Skeletal muscle tissue (tissue), 3 donors: ENCODE measurements at regions not wholly inside any gene's neighbourhood (a gene's known extent, or its start where the extent isn't known, plus 50 kb on each side); places are given as distances from the start of the nearest gene placed in this dataset.
"Not testable (repeated sequence)": the region's sequence is repeated elsewhere in the genome, so short reads cannot be mapped to it uniquely, and the experiment has no call there.

Experiments
- H3K27ac ChIP-seq: one replicate; pipeline ENCODE4 v1.7.0; 2013; ENCODE audit warnings: mild to moderate bottlenecking, low read depth, low read length, inconsistent platforms
- H3K27me3 ChIP-seq, 3 donors: one replicate each; pipeline ENCODE4 v1.7.0; 2013; ENCODE audit warnings: low read length in 3 of 3; ENCODE audit not compliant: control insufficient read depth in 3 of 3, insufficient read depth in 3 of 3
- H3K36me3 ChIP-seq, 3 donors: one replicate each; pipeline ENCODE4 v1.7.0; 2013; ENCODE audit warnings: low read length in 3 of 3; ENCODE audit not compliant: control insufficient read depth in 3 of 3, insufficient read depth in 3 of 3
- H3K4me1 ChIP-seq, 3 donors: one replicate each; pipeline ENCODE4 v1.7.0; 2013; ENCODE audit warnings: low read length in 3 of 3, mild to moderate bottlenecking in 3 of 3; ENCODE audit not compliant: control insufficient read depth in 3 of 3, insufficient read depth in 3 of 3
- H3K4me3 ChIP-seq, 3 donors: one replicate each; pipeline ENCODE4 v1.7.0; 2013; ENCODE audit warnings: low read length in 3 of 3
- H3K9ac ChIP-seq, 3 donors: one replicate each; pipeline ENCODE4 v1.7.0; 2013; ENCODE audit warnings: low read length in 3 of 3, mild to moderate bottlenecking in 3 of 3, moderate library complexity in 2 of 3, low read depth in 1 of 3
- H3K9me3 ChIP-seq, 3 donors: one replicate each; pipeline ENCODE4 v1.7.0; 2013; ENCODE audit warnings: low read length in 3 of 3; ENCODE audit not compliant: control insufficient read depth in 3 of 3
- donor health status: Osteomylitis.

GRCh38 chr4:13918991-13919441 lies 291.5 kb upstream of the BOD1L1 start:
- Histone ChIP-seq H3K36me3 (no peaks in the 10 kb centered on the region), H3K9me3 (no peaks in the 10 kb centered on the region), H3K27me3 (peaks cover 0 to 3% (median 0%) of the 10 kb centered on the region in 3 donors), H3K27ac (peak overlapping the region; percentile 53), H3K9ac (no peak overlapping the region), H3K4me3 (no peak overlapping the region), H3K4me1 (peaks cover 0 to 4% (median 0%) of the 10 kb centered on the region in 3 donors)

- no peaks in the 10 kb centered on the region for H3K36me3 ChIP-seq
- H3K9ac ChIP-seq: no peak overlapping the region
- H3K27me3 ChIP-seq: peaks cover 0 to 2% (median 0%) of the 10 kb centered on the region in 3 donors
- peaks cover 0 to 4% (median 0%) of the 10 kb centered on the region in 3 donors for H3K4me1 ChIP-seq
- peak overlapping the region; percentile 33 for H3K27ac ChIP-seq
- H3K4me3 ChIP-seq: no peak overlapping the region
- H3K9me3 ChIP-seq: no peaks in the 10 kb centered on the region
Observed at GRCh38 chr4:13920111-13920875, 292.8 kb upstream of the BOD1L1 start.

- no peaks in the 10 kb centered on the region for H3K36me3 ChIP-seq
- peaks cover 0 to 4% (median 0%) of the 10 kb centered on the region in 3 donors for H3K4me1 ChIP-seq
- H3K9ac ChIP-seq: no peak overlapping the region
- no peak overlapping the region for H3K4me3 ChIP-seq
- no peaks in the 10 kb centered on the region for H3K27me3 ChIP-seq
- H3K27ac ChIP-seq: no peak overlapping the region
- no peaks in the 10 kb centered on the region for H3K9me3 ChIP-seq
Observed at GRCh38 chr4:13920901-13921300, 293.4 kb upstream of the BOD1L1 start.

- Histone ChIP-seq H3K27ac (no peak overlapping the region), H3K4me1 (peaks cover 0 to 4% (median 0%) of the 10 kb centered on the region in 3 donors), H3K4me3 (no peak overlapping the region), H3K9ac (no peak overlapping the region), H3K36me3 (no peaks in the 10 kb centered on the region), H3K27me3 (no peaks in the 10 kb centered on the region), H3K9me3 (no peaks in the 10 kb centered on the region)
Observed at GRCh38 chr4:13921805-13922204, 294.3 kb upstream of the BOD1L1 start.

GRCh38 chr4:13922459-13922858 lies 294.9 kb upstream of the BOD1L1 start:
- Histone ChIP-seq H3K4me3 (no peak overlapping the region), H3K9ac (no peak overlapping the region), H3K9me3 (peaks cover 0 to under 1% (median 0%) of the 10 kb centered on the region in 3 donors), H3K4me1 (peaks cover 0 to 4% (median 0%) of the 10 kb centered on the region in 3 donors), H3K27me3 (no peaks in the 10 kb centered on the region), H3K36me3 (no peaks in the 10 kb centered on the region), H3K27ac (no peak overlapping the region)

GRCh38 chr4:13922873-13923645 lies 295.5 kb upstream of the BOD1L1 start:
- H3K4me1 ChIP-seq: peaks cover 0 to 4% (median 0%) of the 10 kb centered on the region in 3 donors
- H3K4me3 ChIP-seq: no peak overlapping the region
- no peaks in the 10 kb centered on the region for H3K36me3 ChIP-seq
- no peak overlapping the region for H3K9ac ChIP-seq
- no peak overlapping the region for H3K27ac ChIP-seq
- no peaks in the 10 kb centered on the region for H3K27me3 ChIP-seq
- peaks cover 0 to 2% (median 0%) of the 10 kb centered on the region in 3 donors for H3K9me3 ChIP-seq

- H3K27me3 ChIP-seq, H3K36me3 ChIP-seq, H3K9ac ChIP-seq, H3K27ac ChIP-seq, H3K4me3 ChIP-seq, H3K9me3 ChIP-seq, H3K4me1 ChIP-seq: not testable (repeated sequence)
Observed at GRCh38 chr4:13924900-13925299, 297.4 kb upstream of the BOD1L1 start.

- Histone ChIP-seq H3K4me1 (no peaks in the 10 kb centered on the region), H3K9me3 (peaks cover 0 to 2% (median 0%) of the 10 kb centered on the region in 3 donors), H3K27me3 (no peaks in the 10 kb centered on the region), H3K4me3 (no peak overlapping the region), H3K9ac (no peak overlapping the region), H3K36me3 (no peaks in the 10 kb centered on the region), H3K27ac (no peak overlapping the region)
Observed at GRCh38 chr4:13928214-13928613, 300.7 kb upstream of the BOD1L1 start.

- Histone ChIP-seq H3K4me1 (no peaks in the 10 kb centered on the region), H3K27me3 (peaks cover 0 to 3% (median 0%) of the 10 kb centered on the region in 3 donors), H3K4me3 (no peak overlapping the region), H3K9me3 (peaks cover 0 to 2% (median 0%) of the 10 kb centered on the region in 3 donors), H3K9ac (no peak overlapping the region), H3K36me3 (no peaks in the 10 kb centered on the region), H3K27ac (no peak overlapping the region)
Observed at GRCh38 chr4:13930155-13930554, 302.6 kb upstream of the BOD1L1 start.

- Histone ChIP-seq H3K36me3 (no peaks in the 10 kb centered on the region), H3K27me3 (peaks cover 0 to 3% (median 0%) of the 10 kb centered on the region in 3 donors), H3K9me3 (no peaks in the 10 kb centered on the region), H3K9ac (no peak overlapping the region), H3K27ac (no peak overlapping the region), H3K4me1 (no peaks in the 10 kb centered on the region), H3K4me3 (no peak overlapping the region)
Observed at GRCh38 chr4:13933191-13933590, 305.7 kb upstream of the BOD1L1 start.
